Embryonic facial prominence (tissue), 1 donor: ENCODE measurements at regions not wholly inside any gene's neighbourhood (a gene's known extent, or its start where the extent isn't known, plus 50 kb on each side); places are given as distances from the start of the nearest gene placed in this dataset.
"Not testable (repeated sequence)": the region's sequence is repeated elsewhere in the genome, so short reads cannot be mapped to it uniquely, and the experiment has no call there.

Experiments used
- DNase-seq: peaks from one replicate; pipeline ENCODE4 v3.0.0-alpha.2; 2016; ENCODE audit errors: extremely low spot score

DNA sequence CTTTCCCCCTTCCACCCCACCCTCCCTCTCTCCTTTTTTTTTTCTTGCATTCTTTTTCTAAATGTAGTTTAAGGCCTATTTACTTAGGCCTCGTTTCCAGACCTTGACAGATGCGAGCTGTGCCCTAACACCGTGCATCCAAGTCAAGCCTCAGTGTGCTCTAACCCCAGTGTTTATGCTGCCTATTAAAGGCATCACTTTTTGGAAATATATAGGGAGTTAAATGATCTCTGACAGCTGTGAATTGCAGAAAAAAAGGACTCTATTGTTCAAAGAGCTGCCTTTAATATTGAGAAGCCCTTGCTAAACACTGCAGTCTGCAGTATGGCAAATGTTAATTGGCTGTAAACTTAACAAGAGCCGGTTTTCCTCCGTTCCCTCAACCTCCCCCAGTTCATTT, 270.4 kb upstream of the TUT7 start:
- DNase-seq, result no peak

DNA sequence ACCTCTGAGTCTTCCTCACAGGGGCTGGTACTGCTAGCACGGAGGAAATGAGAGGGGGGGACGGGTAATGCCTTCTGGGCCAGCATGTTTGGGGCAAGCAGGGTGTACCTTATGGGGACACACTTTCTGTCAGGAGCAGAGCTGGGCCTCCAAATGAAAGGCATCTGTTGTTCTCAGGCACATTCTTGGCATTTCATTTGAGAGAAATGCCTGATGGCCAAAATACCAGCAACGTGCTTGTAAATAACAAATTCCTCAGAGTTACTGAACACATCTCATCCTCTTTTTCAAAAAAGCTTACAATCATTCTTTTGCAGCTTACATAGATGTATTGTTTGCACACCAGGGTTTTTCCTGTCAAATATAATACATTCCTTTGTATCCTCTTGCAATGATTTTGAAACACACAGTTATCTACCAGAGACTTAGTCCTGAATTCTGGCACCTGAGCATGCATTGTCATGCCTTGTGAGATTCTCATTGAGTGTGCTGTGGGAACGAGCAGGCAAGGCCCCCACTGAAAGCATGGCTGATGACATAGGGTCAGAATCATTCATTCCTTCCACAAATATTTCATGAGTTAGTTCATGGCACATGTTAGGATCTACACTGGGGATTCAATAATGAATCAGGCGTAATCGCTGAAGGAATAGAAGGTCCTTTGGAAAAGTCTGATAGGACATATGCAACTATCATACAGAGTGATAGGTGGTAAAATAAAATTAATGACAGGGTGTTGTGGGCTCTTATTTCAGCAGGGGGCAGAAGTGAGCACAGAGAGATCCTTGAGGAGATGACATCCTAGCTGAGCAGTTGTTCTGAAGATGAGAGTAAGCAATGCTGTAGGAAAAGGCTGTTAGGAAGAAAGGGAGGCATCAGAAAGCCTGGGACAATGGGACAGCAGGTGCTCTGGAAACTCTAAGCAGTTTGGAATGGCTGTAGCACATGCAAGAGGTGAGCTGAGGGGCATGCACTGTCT, 260.9 kb upstream of the TUT7 start:
- DNase-seq, result no peak

DNA sequence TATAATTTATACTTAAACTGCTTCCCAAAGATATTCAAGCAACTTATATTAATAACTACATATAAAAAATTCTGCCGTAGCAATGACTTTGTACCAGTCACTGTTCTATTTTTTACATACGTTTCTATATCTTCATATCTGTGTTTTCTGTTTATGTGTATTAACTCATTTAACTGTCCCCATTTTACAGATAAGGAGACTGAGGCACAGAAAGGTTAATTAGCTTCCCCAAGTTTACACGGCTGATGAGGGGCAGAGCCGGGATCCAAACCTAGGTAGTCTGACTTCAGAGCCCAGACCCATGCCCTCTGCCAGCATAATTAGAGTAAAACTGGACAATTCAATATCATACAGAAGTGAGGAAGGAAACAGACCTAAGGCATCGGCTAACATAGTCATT, 259.7 kb upstream of the TUT7 start:
- no peak for DNase-seq

DNA sequence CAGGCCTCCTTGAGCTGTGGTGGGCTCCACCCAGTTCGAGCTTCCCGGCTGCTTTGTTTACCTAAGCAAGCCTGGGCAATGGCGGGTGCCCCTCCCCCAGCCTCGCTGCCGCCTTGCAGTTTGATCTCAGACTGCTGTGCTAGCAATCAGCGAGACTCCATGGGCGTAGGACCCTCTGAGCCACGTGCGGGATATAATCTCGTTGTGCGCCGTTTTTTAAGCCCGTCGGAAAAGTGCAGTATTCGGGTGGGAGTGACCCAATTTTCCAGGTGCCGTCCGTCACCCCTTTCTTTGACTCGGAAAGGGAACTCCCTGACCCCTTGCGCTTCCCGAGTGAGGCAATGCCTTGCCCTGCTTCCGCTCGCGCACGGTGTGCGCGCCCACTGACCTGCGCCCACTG, 257.3 kb upstream of the TUT7 start:
- not testable (repeated sequence) for DNase-seq

DNA sequence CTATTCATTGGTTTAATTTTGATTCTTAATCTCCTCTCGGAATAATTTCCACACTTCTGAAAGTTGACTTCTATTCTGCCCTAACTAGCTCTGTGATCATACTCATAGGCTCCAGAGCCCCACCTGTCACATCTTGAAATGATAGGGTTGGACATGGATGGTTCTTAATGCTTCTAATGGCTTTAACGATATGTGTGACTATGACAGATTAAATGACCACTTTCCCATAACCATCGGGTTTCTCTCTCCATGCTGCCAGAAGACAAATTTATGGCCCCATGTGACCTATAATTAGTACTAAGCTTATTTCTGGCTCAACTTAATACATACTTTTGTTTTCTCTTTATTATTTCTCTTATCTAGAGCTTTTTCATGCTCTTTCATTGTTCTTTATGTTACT, 251.1 kb upstream of the TUT7 start:
- no peak for DNase-seq

DNA sequence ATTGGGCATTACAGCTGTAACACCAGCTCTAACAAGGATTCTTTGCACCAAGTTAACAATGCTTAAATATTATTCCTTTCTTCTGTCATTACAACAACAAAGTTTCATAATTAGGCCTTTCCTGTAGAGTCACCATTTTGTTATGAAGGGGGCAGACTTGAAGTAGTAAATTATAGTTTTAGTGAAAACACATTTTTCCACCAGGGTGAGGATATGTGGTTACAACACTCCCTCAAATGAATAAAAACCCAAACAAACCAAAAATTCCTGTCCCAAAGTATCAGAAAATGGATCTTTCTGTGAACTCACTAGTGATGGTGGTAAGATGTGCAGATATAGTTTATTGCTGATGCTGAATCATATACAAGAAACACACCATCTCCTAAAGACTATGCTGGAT, 250.5 kb upstream of the TUT7 start:
- DNase-seq, result no peak

DNA sequence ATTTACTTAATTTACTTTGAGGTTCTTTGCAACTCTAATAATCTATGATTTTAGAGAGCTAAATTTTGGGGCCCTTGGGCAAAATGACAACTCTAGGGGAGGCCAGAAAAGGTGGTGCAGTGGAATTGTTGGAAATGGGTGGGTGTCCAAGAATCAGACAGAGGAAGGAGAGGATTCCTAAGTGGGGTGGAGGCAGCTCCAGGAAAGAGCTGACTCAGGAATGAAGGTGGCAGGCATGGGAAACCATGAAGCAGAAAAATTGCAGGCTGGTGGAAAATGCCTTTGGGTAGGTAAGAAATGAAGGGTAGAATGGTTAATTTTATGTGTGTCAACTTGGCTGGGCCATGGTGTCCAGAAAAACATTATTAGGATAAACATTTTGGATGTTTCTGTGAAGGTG, 248.5 kb upstream of the TUT7 start:
- DNase-seq, result no peak

DNA sequence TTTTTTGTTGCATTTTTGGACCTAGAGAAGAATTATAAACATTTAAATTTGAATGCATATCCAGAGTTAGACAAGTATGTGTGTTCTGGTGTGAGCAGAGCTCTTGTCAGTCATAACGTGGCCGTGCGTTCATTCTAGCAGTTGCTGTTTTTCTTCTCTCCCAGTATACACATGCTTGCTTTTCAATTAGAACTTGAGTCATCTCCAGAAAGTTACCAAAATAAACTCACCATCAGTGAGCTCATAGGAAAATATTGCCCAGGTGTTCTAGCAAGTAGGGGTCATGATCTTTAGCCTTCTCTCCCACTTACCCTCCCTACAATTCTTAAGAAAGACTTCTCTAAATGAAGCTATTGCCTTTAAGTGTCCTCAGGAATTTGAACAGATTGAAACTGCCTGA, 247.5 kb upstream of the TUT7 start:
- DNase-seq, result no peak

DNA sequence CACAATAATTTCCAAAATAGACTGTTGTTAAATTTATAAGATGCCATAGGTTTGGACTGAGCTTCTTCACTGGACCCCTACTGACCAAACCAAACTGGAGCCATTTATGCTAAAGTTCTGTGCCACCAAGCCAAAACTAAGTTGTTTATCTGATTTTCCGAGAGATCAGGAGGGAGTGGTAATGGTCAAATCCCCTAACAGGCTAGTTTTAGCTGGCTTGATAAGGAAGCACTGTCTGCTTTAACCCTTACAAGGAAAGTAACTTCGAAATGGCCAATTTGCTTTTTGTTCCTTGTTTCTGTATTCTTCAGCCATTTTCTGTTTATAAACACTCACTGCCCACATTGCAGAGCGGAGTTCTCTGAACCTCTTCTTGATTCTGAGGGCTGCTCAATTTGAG, 246.8 kb upstream of the TUT7 start:
- no peak for DNase-seq

DNA sequence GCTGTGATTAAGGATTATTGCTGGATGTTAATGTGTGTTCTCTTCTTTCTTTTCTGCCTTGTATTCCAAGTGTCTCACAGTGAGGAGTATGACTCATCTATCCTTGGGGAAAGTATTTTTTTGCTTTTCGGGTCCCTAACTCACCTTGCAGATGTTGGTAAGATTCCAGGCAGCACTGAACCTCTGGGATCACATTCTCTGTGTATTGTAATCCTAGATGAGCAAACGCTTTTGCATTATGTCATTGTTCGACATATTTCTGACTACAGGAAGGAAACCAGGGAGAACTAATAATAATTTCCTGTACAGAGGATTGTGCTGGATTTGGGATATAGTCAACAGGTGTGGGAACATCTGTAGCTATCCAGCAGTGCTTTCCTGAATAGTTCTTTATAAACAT, 246.1 kb upstream of the TUT7 start:
- no peak for DNase-seq

DNA sequence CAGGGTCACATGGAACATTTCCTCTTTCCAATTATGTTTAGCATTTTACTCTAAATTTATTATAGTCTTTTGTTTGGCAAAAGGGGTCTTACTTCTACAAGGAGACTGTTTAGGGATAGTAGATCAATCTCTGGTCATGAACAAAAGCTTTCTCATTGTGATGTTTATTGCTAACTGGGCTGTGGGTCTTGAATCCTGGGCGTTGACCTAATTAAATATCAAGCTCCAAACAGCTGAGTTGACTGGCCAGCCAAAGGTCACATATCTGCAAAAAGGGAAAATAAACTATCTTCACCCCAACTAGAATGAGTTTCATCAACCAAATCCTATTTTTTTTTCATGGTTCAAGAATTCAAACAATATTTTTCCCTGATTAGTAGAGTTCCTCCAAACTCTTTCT, 245.4 kb upstream of the TUT7 start:
- no peak for DNase-seq

DNA sequence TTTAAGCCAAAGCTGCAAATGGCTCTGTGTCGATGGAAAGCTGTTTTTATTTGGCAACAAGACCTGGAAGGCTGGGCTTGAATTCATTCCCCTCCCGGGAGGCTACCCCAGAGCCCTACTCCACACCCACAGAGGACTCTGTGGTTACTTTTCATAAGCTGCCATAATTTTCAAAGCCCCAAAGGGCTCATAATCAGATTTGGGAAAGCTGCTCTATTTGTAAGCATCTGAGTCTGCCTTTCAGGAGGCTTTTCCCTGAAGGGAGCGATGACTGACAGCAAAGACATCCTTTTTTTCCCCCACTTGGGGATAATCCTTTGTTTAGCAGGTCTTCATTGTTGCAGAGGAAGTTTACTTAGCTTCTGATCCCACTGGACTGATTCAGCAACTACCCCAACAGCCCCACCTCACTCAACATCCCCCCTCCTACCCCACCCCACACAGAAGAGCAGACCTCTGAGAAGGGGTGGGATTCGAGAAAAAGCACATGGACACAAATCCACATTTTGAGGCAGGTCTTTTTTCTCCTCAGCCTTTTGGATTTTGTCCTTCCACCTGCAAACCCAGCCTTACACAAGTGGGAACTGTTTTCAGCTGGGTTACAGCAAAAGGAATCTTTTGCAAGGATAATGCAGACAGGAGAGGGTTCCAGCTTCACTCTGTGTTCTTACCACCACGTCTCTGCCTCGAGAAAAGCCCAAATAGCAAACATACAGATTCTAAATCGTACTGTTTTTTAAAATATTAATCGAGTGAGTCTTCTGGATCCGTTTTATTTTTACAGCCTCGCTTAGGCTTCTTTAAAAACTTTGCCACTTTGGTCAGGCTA, 244.4 kb upstream of the TUT7 start:
- no peak for DNase-seq

DNA sequence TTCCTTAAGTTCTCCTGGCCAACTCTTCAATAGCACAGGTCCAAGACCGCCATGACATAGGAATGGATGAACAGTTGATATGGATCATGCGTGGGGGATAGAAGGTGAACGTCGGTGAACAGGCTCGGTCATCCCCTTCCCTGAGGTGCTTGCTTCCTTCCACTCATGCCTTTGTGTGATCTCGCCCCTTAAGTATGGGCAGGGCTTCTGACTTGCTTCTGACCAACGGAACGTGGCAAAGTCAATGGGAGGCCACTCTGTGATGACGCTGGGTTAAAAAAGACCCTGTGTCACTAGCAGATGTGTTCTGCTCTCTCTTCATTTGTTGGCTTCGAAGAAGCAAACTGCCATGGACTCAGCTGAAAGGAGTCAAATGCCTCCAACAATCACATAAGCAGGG, 240.5 kb upstream of the TUT7 start:
- DNase-seq, result no peak

DNA sequence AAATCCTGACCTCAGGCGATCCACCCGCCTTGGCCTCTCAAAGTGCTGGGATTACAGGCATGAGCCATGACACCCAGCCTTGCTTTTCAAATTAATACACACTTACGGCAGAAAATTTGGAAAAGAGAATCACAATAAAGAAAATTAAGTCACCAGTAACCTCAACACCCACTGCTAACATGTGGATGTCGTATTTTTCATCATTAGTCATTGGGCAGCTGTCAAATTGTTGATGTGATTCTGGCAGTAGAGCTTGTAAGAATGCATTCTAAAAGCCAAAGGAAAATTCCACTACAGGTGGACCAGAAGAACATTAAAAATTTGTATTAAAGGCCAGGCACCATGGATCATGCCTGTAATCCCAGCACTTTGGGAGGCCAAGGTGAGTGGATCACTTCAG, 237.3 kb upstream of the TUT7 start:
- no peak for DNase-seq

DNA sequence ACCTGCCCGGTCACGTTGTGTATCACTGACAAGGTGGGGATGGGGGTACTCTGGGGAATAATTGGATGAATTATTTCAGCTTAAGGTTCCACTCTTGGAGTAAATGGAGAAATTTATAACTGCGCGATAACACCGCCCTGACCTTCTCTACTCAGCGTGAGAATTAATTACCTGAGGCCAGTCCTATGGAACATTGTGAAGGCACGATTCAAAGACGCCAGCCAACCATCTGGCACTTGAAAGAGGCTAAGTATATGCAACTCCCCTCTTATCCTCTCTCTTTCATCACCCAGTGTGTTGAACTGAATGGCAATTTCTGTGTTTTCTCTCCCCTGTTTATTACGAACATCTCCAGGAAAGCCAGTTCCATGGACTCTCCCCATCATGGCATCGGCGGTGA, 235.5 kb upstream of the TUT7 start:
- DNase-seq, result no peak

DNA sequence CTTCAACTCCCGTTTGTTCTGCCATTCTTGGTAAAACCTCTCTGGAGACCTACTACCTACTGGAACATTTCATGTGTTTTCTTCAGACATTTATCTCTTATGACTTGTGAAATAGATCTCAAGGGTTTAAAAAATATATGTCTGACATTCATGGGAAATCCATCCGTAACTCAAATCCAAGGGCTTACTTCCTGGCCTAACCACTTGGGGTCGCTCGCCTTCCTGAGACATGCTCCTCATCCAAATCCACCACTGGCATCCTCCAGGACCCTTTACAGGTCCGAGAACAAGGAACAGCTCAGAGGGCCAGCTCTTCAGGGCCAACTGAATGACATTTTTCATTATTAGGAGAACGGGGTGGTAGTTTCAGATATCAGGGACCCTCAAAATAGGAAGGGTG, 235.1 kb upstream of the TUT7 start:
- no peak for DNase-seq

DNA sequence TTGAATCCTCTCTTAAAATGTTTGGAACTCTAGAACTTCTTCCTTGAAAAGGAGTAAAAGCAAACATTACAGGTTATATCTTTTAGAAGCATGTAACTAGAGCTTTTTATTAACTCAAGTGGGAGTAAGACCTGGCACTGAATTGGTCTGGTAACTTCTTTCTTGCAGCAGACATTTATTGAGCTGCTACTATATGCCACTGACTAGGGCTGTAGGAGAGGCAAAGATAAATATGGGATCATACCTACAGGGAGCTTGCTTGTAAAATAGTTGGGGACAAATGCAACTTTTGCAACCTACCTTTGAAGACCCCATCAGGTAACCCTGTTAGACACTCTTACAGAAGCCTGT, 231.9 kb upstream of the TUT7 start:
- no peak for DNase-seq

DNA sequence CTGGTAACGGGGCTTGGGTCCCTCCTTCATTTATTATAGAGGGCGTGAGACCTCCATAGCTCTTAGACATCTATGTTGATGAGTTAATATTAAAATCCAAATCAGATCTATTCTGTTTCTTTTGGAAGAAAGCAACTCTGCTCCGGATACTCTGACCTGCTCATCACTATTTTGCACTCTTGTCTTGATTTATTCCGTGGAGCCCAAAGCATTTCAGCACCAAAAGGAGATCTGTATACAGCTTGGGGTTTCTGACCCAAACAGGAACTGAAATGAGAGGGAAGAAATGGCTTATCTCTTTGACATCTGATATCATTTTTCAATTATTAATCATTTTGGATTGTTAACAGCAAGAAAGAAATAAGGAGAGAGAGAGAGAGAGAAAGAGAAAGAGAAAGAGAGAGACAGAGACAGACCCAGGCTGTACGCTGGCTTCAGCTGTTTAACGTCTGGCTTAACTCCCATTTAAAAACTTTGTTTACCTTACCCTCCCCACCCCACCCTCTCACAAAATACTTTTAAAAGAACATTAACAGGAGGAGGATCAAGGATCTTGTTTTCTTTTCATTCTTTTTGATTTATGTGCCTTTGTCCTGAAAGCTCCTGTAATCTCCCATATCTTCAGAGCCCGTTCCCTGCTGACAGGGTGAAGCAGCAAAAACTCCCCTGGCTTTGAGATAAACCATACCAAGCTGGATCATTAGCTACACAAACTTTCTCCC, 231.4 kb upstream of the TUT7 start:
- DNase-seq, result no peak

DNA sequence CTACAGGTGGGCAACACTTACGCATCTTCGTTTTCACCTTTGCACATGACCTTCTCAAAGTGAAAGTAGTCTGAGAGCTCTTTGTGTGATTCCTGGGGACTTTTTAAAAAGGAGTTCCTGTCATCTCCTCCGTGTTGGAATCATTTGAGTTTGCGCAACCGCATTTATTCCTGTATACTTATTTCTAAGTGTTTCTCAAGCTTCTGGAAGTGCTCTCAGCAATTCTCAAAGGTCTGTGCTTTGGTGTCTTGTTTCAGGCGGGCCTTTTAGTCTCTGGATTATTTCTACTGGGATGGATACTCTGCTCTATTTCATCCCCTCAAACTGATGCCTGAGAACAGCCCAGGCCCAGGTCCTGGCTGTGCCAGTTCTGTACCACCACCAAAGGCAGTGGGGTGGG, 226.5 kb upstream of the TUT7 start:
- no peak for DNase-seq

DNA sequence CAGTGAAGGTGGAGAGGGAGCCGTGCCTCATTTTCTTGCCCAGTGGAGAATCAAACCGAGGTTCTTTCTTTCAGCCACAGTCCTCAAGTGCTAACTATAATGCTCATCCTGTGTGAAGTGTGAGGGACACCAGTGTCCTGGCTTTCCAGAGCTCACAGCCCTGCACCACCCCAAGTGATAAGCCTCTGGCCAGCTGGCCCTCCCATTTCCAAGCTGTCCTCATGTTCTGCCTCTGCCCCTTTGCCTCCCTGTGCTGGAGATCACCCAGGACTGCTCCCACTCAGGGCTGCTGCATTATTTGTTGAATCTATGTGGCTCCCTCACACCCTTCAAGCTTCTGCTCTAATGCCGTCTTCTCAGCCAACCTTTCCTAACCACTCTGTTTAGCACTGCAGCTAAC, 224.5 kb upstream of the TUT7 start:
- no peak for DNase-seq

DNA sequence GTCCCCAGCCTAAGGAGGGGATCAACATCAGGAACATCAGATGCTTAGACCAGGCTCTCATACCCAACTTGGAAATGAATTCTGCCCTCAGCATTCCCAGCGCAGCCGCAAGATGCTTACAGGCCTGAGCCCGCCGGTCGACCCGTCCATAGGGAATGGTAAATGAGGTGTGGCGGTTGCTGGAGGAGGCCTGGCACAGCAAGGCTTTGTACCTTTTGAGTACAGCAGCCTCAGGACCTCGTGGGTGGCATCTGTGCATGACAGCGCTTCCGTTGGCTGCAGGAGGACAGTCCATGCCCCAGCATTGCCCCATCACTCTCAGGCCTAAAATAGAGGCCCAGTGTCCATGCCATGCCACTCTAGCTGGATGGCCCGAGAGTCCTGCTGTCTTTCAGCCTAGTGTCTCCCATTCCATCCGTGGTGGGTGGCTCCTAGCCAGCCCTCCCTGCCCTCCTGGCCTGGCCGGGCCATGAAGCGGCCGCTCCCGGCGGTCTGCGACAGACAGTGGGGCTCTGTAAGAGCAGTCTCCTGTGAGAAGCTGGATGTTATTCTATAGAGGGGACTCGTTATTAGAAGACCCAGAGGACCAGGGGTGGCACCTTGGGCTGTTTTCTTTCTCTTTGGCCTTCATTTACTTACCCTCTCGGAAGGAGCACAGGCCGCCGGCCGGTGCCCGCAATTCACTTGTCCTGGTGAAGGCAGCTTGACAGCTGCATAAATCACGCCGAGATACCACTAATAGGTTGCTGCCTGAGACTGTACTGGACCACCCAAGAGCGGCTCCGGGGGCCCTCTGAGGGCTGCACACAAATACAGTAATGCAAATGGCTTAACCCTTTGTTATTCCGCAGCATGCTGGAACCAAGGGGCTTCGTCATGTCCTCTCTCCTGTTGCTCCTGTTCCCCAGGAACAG, 223.5 kb upstream of the TUT7 start:
- no peak for DNase-seq
